ENCODE measurements at regions not wholly inside any gene's neighbourhood (a gene's known extent, or its start where the extent isn't known, plus 50 kb on each side); places are given as distances from the start of the nearest gene placed in this dataset.

GRCh38 chr3:115239717-115240116 is 92.6 kb upstream of the ZBTB20 start:
- TF ChIP-seq POLR2AphosphoS5 (IDR thresholded peaks at IDR 0.05) (peak in 2 of 3 donors; percentile 18 to 72), CTCF (IDR thresholded peaks at IDR 0.05 in 8 of 11, conservative IDR thresholded peaks at IDR 0.05 in 3 of 11) (no peak)

All from spleen (tissue), 7 donors.